Liver (tissue), 8 donors: ENCODE measurements at regions not wholly inside any gene's neighbourhood (a gene's known extent, or its start where the extent isn't known, plus 50 kb on each side); places are given as distances from the start of the nearest gene placed in this dataset.

Source experiments
- DNase-seq: peaks from one replicate; pipeline ENCODE4 v3.0.0-alpha.2; 2017; ENCODE audit warnings: low spot score
- H3K27ac ChIP-seq, 2 donors: one replicate each; pipeline ENCODE4 v1.7.0; 2013; ENCODE audit warnings: inconsistent platforms in 2 of 2, low read length in 2 of 2, control low read depth in 1 of 2, low read depth in 1 of 2, mild to moderate bottlenecking in 1 of 2
- H3K27me3 ChIP-seq, 4 donors: one replicate each; pipeline versions ENCODE4 v1.6.1 to v1.7.0; 2013; ENCODE audit warnings: low read length in 3 of 4, inconsistent platforms in 1 of 4, mild to moderate bottlenecking in 1 of 4, moderate library complexity in 1 of 4; ENCODE audit not compliant: control insufficient read depth in 4 of 4, insufficient read depth in 4 of 4
- H3K36me3 ChIP-seq, 4 donors: one replicate each; pipeline versions ENCODE4 v1.6.1 to v1.7.0; 2013; ENCODE audit warnings: low read length in 3 of 4, mild to moderate bottlenecking in 3 of 4, low read depth in 1 of 4, moderate library complexity in 1 of 4; ENCODE audit not compliant: control insufficient read depth in 4 of 4, insufficient read depth in 3 of 4
- H3K4me1 ChIP-seq, 4 donors: one replicate each; pipeline versions ENCODE4 v1.6.1 to v1.7.0; 2013; ENCODE audit warnings: low read length in 3 of 4, mild to moderate bottlenecking in 3 of 4, moderate library complexity in 1 of 4; ENCODE audit not compliant: control insufficient read depth in 4 of 4, insufficient read depth in 4 of 4
- H3K4me3 ChIP-seq, 3 donors: one replicate each; pipeline versions ENCODE4 v1.6.1 to v1.7.0; 2013; ENCODE audit warnings: low read length in 3 of 3, control low read depth in 1 of 3, low read depth in 1 of 3, mild to moderate bottlenecking in 1 of 3
- H3K9ac ChIP-seq, 2 donors: one replicate each; pipeline ENCODE4 v1.7.0; 2013; ENCODE audit warnings: low read length in 2 of 2, mild to moderate bottlenecking in 2 of 2, moderate library complexity in 2 of 2, control low read depth in 1 of 2, low read depth in 1 of 2
- H3K9me3 ChIP-seq, 4 donors: one replicate each; pipeline versions ENCODE4 v1.6.1 to v1.7.0; 2013; ENCODE audit warnings: low read length in 3 of 4; ENCODE audit not compliant: control insufficient read depth in 4 of 4
- ATF3 ChIP-seq: IDR thresholded peaks from 2 replicates; pipeline ENCODE4 v1.6.1; 2016; ENCODE audit warnings: antibody characterized with exemption
- CTCF ChIP-seq: fragments of 150-350 bp; IDR thresholded peaks from 2 replicates; pipeline ENCODE4 v1.5.1; 2017; ENCODE audit warnings: improper control_type of control experiment, low read depth, low read length; ENCODE audit not compliant: missing input control
- EGR1 ChIP-seq, 2 donors: IDR thresholded peaks; 2 replicates each; pipeline ENCODE4 v1.6.1; 2016 to 2018; ENCODE audit warnings: antibody characterized with exemption in 2 of 2, low read depth in 2 of 2
- FOXA1 ChIP-seq: IDR thresholded peaks from 2 replicates; pipeline ENCODE4 v1.6.1; 2016; ENCODE audit warnings: antibody characterized with exemption
- FOXA2 ChIP-seq: IDR thresholded peaks from 2 replicates; pipeline ENCODE4 v1.6.1; 2016; ENCODE audit warnings: antibody characterized with exemption
- GABPA ChIP-seq, 2 donors: IDR thresholded peaks in 1 of 2; conservative IDR thresholded peaks in 1 of 2; 2 replicates each; pipeline ENCODE4 v1.6.1; 2016; ENCODE audit warnings: antibody characterized with exemption in 2 of 2, mild to moderate bottlenecking in 1 of 2, moderate library complexity in 1 of 2
- HNF4A ChIP-seq, 2 donors: conservative IDR thresholded peaks; 2 replicates each; pipeline ENCODE4 v1.6.1; 2016; ENCODE audit warnings: antibody characterized with exemption in 2 of 2, mild to moderate bottlenecking in 2 of 2
- HNF4G ChIP-seq: IDR thresholded peaks from 2 replicates; pipeline ENCODE4 v1.6.1; 2016; ENCODE audit warnings: antibody characterized with exemption
- JUND ChIP-seq, 2 donors: IDR thresholded peaks; 2 replicates each; pipeline ENCODE4 v1.6.1; 2016; ENCODE audit warnings: antibody characterized with exemption in 2 of 2
- MAX ChIP-seq: IDR thresholded peaks from 2 replicates; pipeline ENCODE4 v1.6.1; 2016; ENCODE audit warnings: antibody characterized with exemption
- NR2F2 ChIP-seq: IDR thresholded peaks from 2 replicates; pipeline ENCODE4 v1.6.1; 2016; ENCODE audit warnings: antibody characterized with exemption
- RAD21 ChIP-seq, 2 donors: IDR thresholded peaks; 2 replicates each; pipeline ENCODE4 v1.6.1; 2016; ENCODE audit warnings: antibody characterized with exemption in 2 of 2, mild to moderate bottlenecking in 2 of 2
- REST ChIP-seq: IDR thresholded peaks from 2 replicates; pipeline ENCODE4 v1.6.1; 2016; ENCODE audit warnings: antibody characterized with exemption, mild to moderate bottlenecking
- RXRA ChIP-seq, 2 donors: IDR thresholded peaks; 2 replicates each; pipeline ENCODE4 v1.6.1; 2017 to 2018; ENCODE audit warnings: antibody characterized with exemption in 2 of 2, mild to moderate bottlenecking in 1 of 2
- SP1 ChIP-seq: IDR thresholded peaks from 2 replicates; pipeline ENCODE4 v1.6.1; 2018; ENCODE audit warnings: antibody characterized with exemption, mild to moderate bottlenecking
- TAF1 ChIP-seq: conservative IDR thresholded peaks from 2 replicates; pipeline ENCODE4 v1.6.1; 2016; ENCODE audit warnings: antibody characterized with exemption, mild to moderate bottlenecking
- YY1 ChIP-seq: IDR thresholded peaks from 2 replicates; pipeline ENCODE4 v1.6.1; 2016; ENCODE audit warnings: antibody characterized with exemption, mild to moderate bottlenecking
- ZBTB33 ChIP-seq: IDR thresholded peaks from 2 replicates; pipeline ENCODE4 v1.6.1; 2016; ENCODE audit warnings: antibody characterized with exemption
- WGBS: extraction: QIAGEN DNeasy Blood & Tissue Kit; methylation state at CpG from one replicate; pipeline ENCODE4 v1.1.7; 2013; 5-methylcytosine and 5-hydroxymethylcytosine counted together
- donor health status: healthy.
- donor health status: healthy.
- donor health status: healthy.
- donor health status: healthy.
- donor health status: healthy.

- no peak for TF ChIP-seq RXRA (IDR thresholded peaks at IDR 0.05)
- no peak for TF ChIP-seq HNF4A (conservative IDR thresholded peaks at IDR 0.05)
- no peak for TF ChIP-seq ATF3
- TF ChIP-seq CTCF = no peak
- TF ChIP-seq TAF1 = no peak
- TF ChIP-seq YY1 = no peak
- no peak for TF ChIP-seq NR2F2
- TF ChIP-seq SP1 = no peak
- TF ChIP-seq FOXA2 = no peak
- TF ChIP-seq MAX = no peak
- TF ChIP-seq HNF4G = no peak
- TF ChIP-seq EGR1 (IDR thresholded peaks at IDR 0.05; ENCODE audit: low read depth in 2 of 2) = no peak
- no peak for TF ChIP-seq RAD21 (IDR thresholded peaks at IDR 0.05)
- TF ChIP-seq ZBTB33 = no peak
- no peak for DNase-seq
- H3K36me3 ChIP-seq = no peaks in the 10 kb centered on the region
- no peak overlapping the region for H3K4me3 ChIP-seq
- no peaks in the 10 kb centered on the region for H3K27me3 ChIP-seq
- WGBS = 59% methylated on average over 4 of the region's 4 CpGs
- no peak overlapping the region for H3K9ac ChIP-seq
- H3K27ac ChIP-seq = no peak overlapping the region
- no peaks in the 10 kb centered on the region for H3K9me3 ChIP-seq
- peaks cover 0 to 1% (median 0%) of the 10 kb centered on the region in 4 donors for H3K4me1 ChIP-seq
Observed at GRCh38 chr2:83582589-83582988, 876.5 kb downstream of the SUCLG1 start.

- WGBS = 54% methylated on average over 1 of the region's 1 CpG
- no peaks in the 10 kb centered on the region for H3K9me3 ChIP-seq
- DNase-seq = no peak
- no peaks in the 10 kb centered on the region for H3K4me1 ChIP-seq
- H3K9ac ChIP-seq = no peak overlapping the region
- no peak overlapping the region for H3K27ac ChIP-seq
- no peak for TF ChIP-seq FOXA2
- no peak for TF ChIP-seq EGR1 (IDR thresholded peaks at IDR 0.05; ENCODE audit: low read depth in 2 of 2)
- TF ChIP-seq JUND (IDR thresholded peaks at IDR 0.05) = no peak
- no peak for TF ChIP-seq NR2F2
- no peak for TF ChIP-seq MAX
- TF ChIP-seq FOXA1 = no peak
- TF ChIP-seq CTCF = no peak
- no peak for TF ChIP-seq YY1
- no peak for TF ChIP-seq RAD21 (IDR thresholded peaks at IDR 0.05)
- no peak for TF ChIP-seq HNF4G
- TF ChIP-seq HNF4A (conservative IDR thresholded peaks at IDR 0.05) = no peak
- TF ChIP-seq TAF1 = no peak
- TF ChIP-seq ZBTB33 = no peak
- no peak for TF ChIP-seq ATF3
- TF ChIP-seq RXRA (IDR thresholded peaks at IDR 0.05) = no peak
- no peak for TF ChIP-seq REST
- TF ChIP-seq GABPA (IDR thresholded peaks at IDR 0.05 in 1 of 2, conservative IDR thresholded peaks at IDR 0.05 in 1 of 2) = no peak
- TF ChIP-seq SP1 = no peak
- H3K36me3 ChIP-seq = no peaks in the 10 kb centered on the region
- no peaks in the 10 kb centered on the region for H3K27me3 ChIP-seq
- H3K4me3 ChIP-seq = no peak overlapping the region
Observed at GRCh38 chr2:83579507-83579906, 879.6 kb downstream of the SUCLG1 start.
